Activated T-cell treated with anti-CD3 and anti-CD28 coated beads, Interleukin-2, amount 50 U/mL, for 72 hours (primary cell): ENCODE measurements at regions not wholly inside any gene's neighbourhood (a gene's known extent, or its start where the extent isn't known, plus 50 kb on each side); places are given as distances from the start of the nearest gene placed in this dataset.

Source experiments
- ATAC-seq, 2 donors: fragments of 150-1000 bp; cut with Tn5 transposase; replicated peaks in 1 of 2; 2 replicates each; pipeline ENCODE4 v1.10.0; 2021; ENCODE audit warnings: moderate library complexity in 2 of 2, mild to moderate bottlenecking in 1 of 2
- DNase-seq, 2 donors: peaks; one replicate each; pipeline ENCODE4 v3.0.0; 2021 to 2022; ENCODE audit warnings: mixed read lengths in 1 of 2
- H3K27ac Mint-ChIP-seq: one replicate; pipeline ENCODE4 v1.8.0; 2022; ENCODE audit warnings: mild to moderate bottlenecking, moderate library complexity, mixed read lengths
- H3K27me3 Mint-ChIP-seq: one replicate; pipeline ENCODE4 v1.8.0; 2022; ENCODE audit warnings: low read depth, mixed read lengths
- H3K36me3 Mint-ChIP-seq, 2 donors: one replicate each; pipeline ENCODE4 v1.8.0; 2022; ENCODE audit warnings: mixed read lengths in 2 of 2, mild to moderate bottlenecking in 1 of 2; ENCODE audit not compliant: insufficient read depth in 2 of 2
- H3K4me1 Mint-ChIP-seq: one replicate; pipeline ENCODE4 v1.8.0; 2022; ENCODE audit warnings: low read depth, mixed read lengths
- H3K4me3 Mint-ChIP-seq, 2 donors: one replicate each; pipeline ENCODE4 v1.8.0; 2022; ENCODE audit warnings: mild to moderate bottlenecking in 2 of 2, mixed read lengths in 2 of 2, moderate library complexity in 2 of 2
- H3K9me3 Mint-ChIP-seq, 2 donors: one replicate each; pipeline ENCODE4 v1.8.0; 2022; ENCODE audit warnings: mixed read lengths in 2 of 2

GRCh38 chr5:167616043-167616890 is 675.2 kb upstream of the WWC1 start:
- Mint-ChIP-seq H3K27me3 (no peaks in the 10 kb centered on the region), H3K9me3 (peaks cover 1 to 3% of the 10 kb centered on the region in 2 donors), H3K4me3 (no peak overlapping the region), H3K27ac (no peak overlapping the region), H3K4me1 (no peaks in the 10 kb centered on the region), H3K36me3 (no peaks in the 10 kb centered on the region)
- DNase-seq (no peak), ATAC-seq (no peak)

- Mint-ChIP-seq H3K4me1 (no peaks in the 10 kb centered on the region), H3K27ac (no peak overlapping the region), H3K9me3 (peaks cover 3 to 5% of the 10 kb centered on the region in 2 donors), H3K27me3 (no peaks in the 10 kb centered on the region), H3K36me3 (no peaks in the 10 kb centered on the region), H3K4me3 (no peak overlapping the region)
- ATAC-seq (no peak), DNase-seq (no peak)
These were observed 668.1 kb upstream of the WWC1 start for GRCh38 chr5:167623354-167623753.

DNA sequence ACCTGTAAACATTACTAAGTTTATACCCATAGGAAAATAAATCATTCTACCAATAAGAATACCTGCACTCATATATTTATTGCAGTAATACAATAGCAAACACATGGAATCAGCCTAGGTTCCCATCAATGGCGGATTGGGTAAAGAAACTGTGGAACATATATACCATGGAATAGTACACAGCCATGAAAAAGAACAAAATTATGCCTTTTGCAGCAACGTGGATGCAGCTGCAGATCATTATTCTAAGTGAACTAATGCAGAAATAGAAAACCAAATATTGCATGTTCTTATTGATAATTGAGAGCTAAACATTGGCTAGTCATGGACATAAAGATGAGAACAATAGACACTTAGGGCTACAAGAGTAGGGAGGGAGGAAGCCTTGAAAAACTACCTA is 667.4 kb upstream of the WWC1 start:
- H3K4me3 Mint-ChIP-seq: no peak overlapping the region
- no peaks in the 10 kb centered on the region for H3K27me3 Mint-ChIP-seq
- no peaks in the 10 kb centered on the region for H3K36me3 Mint-ChIP-seq
- H3K4me1 Mint-ChIP-seq: no peaks in the 10 kb centered on the region
- no peak overlapping the region for H3K27ac Mint-ChIP-seq
- peaks cover 3 to 4% of the 10 kb centered on the region in 2 donors for H3K9me3 Mint-ChIP-seq
- ATAC-seq (no peak), DNase-seq (no peak)

GRCh38 chr5:167626341-167627123 is 664.9 kb upstream of the WWC1 start:
- no peak for DNase-seq
- H3K27ac Mint-ChIP-seq: no peak overlapping the region
- H3K4me3 Mint-ChIP-seq: no peak overlapping the region
- no peaks in the 10 kb centered on the region for H3K27me3 Mint-ChIP-seq
- no peaks in the 10 kb centered on the region for H3K4me1 Mint-ChIP-seq
- peaks cover 2 to 4% of the 10 kb centered on the region in 2 donors for H3K9me3 Mint-ChIP-seq
- ATAC-seq: no peak
- no peaks in the 10 kb centered on the region for H3K36me3 Mint-ChIP-seq

DNA sequence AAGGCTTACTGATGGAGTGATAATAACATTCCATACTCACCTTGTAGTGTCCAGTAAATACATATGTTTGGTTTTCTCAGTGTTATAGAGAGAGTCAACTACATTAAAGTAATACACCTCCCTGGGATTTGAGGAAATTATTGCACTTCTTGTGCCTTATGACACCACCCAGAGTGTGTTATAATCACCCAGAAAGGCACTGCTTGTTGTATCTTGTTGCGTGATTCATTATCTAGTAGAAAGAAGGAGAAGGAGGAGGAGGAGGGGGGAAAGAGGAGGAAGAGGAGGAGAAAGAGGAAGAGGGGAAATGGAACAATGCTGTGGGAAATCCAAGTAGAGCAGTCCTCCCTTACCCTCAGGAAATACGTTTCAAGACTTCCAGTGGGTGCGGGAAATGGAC is 661.8 kb upstream of the WWC1 start:
- H3K4me1 Mint-ChIP-seq: no peaks in the 10 kb centered on the region
- H3K9me3 Mint-ChIP-seq: peaks cover 2 to 4% of the 10 kb centered on the region in 2 donors
- no peak overlapping the region for H3K4me3 Mint-ChIP-seq
- H3K27ac Mint-ChIP-seq: no peak overlapping the region
- DNase-seq (no peak), ATAC-seq (no peak)
- no peaks in the 10 kb centered on the region for H3K36me3 Mint-ChIP-seq
- no peaks in the 10 kb centered on the region for H3K27me3 Mint-ChIP-seq

DNA sequence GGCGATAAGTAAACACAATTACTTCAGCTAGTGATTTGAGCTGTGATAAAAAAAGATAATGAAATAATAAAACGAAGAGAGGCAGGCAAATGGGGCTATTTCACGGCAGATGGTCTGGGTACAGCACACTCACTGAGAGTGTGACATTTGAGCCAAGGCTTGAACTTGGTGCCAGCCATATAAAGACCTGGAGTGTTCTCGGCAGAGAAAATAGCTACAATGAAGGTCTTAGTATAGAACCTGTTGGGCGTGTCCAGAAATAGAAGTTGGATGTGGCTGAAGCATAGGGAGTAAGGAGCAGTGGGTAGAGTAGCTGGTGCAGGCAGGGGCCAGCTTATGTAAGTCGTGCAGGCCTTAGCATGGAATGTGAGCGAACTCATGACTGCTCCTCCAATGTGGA is 660.3 kb upstream of the WWC1 start:
- no peak for DNase-seq
- ATAC-seq: no peak
- no peaks in the 10 kb centered on the region for H3K4me1 Mint-ChIP-seq
- H3K9me3 Mint-ChIP-seq: peaks cover 2 to 4% of the 10 kb centered on the region in 2 donors
- H3K27ac Mint-ChIP-seq: no peak overlapping the region
- no peaks in the 10 kb centered on the region for H3K36me3 Mint-ChIP-seq
- no peak overlapping the region for H3K4me3 Mint-ChIP-seq
- H3K27me3 Mint-ChIP-seq: no peaks in the 10 kb centered on the region

GRCh38 chr5:167633114-167633513 is 658.3 kb upstream of the WWC1 start:
- Mint-ChIP-seq H3K27me3 (no peaks in the 10 kb centered on the region), H3K4me3 (no peak overlapping the region), H3K4me1 (no peaks in the 10 kb centered on the region), H3K9me3 (peaks cover 2% of the 10 kb centered on the region in 2 donors), H3K36me3 (no peaks in the 10 kb centered on the region), H3K27ac (no peak overlapping the region)
- DNase-seq (no peak), ATAC-seq (no peak)

GRCh38 chr5:167633931-167634341 is 657.5 kb upstream of the WWC1 start:
- ATAC-seq: no peak
- H3K36me3 Mint-ChIP-seq: no peaks in the 10 kb centered on the region
- H3K27ac Mint-ChIP-seq: no peak overlapping the region
- no peak overlapping the region for H3K4me3 Mint-ChIP-seq
- no peaks in the 10 kb centered on the region for H3K27me3 Mint-ChIP-seq
- peaks cover 0 to 2% of the 10 kb centered on the region in 2 donors for H3K9me3 Mint-ChIP-seq
- H3K4me1 Mint-ChIP-seq: no peaks in the 10 kb centered on the region
- DNase-seq: no peak

GRCh38 chr5:167634432-167634831 is 657.0 kb upstream of the WWC1 start:
- H3K27me3 Mint-ChIP-seq: no peaks in the 10 kb centered on the region
- H3K4me1 Mint-ChIP-seq: no peaks in the 10 kb centered on the region
- no peak for ATAC-seq

DNA sequence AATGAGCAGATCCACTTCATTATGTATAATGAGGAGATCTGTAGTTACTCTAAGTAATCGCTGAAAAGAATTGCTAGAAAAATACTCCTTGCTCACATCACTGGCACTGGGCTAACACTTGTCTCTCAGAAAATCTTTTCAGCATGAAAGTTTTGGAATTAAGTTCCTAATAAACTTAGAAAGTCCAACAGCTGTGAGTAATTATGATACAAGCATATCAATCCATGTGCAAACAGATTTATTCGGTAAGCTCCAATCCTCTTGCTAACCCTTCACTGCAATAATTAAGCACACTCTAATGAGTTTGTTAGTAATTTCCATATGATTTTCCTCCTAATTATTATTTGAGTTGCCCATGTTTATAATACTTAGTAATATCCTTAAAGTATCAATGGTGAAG is 652.6 kb upstream of the WWC1 start:
- no peak for DNase-seq
- no peaks in the 10 kb centered on the region for H3K4me1 Mint-ChIP-seq
- no peak for ATAC-seq
- H3K4me3 Mint-ChIP-seq: no peak overlapping the region
- H3K27me3 Mint-ChIP-seq: no peaks in the 10 kb centered on the region
- peaks cover 0 to 2% of the 10 kb centered on the region in 2 donors for H3K9me3 Mint-ChIP-seq
- H3K27ac Mint-ChIP-seq: no peak overlapping the region
- H3K36me3 Mint-ChIP-seq: no peaks in the 10 kb centered on the region

More at GRCh38 chr5:167634432-167634831, 657.0 kb upstream of the WWC1 start:
- Mint-ChIP-seq H3K36me3 (no peaks in the 10 kb centered on the region), H3K9me3 (peaks cover 0 to 2% of the 10 kb centered on the region in 2 donors), H3K27ac (no peak overlapping the region), H3K4me3 (no peak overlapping the region)
- no peak for DNase-seq

GRCh38 chr5:167639273-167639672 is 652.2 kb upstream of the WWC1 start:
- H3K9me3 Mint-ChIP-seq: peaks cover 0 to 2% of the 10 kb centered on the region in 2 donors
- no peaks in the 10 kb centered on the region for H3K36me3 Mint-ChIP-seq
- H3K4me1 Mint-ChIP-seq: no peaks in the 10 kb centered on the region
- no peak overlapping the region for H3K27ac Mint-ChIP-seq
- H3K27me3 Mint-ChIP-seq: no peaks in the 10 kb centered on the region
- no peak for DNase-seq
- H3K4me3 Mint-ChIP-seq: no peak overlapping the region
- no peak for ATAC-seq

DNA sequence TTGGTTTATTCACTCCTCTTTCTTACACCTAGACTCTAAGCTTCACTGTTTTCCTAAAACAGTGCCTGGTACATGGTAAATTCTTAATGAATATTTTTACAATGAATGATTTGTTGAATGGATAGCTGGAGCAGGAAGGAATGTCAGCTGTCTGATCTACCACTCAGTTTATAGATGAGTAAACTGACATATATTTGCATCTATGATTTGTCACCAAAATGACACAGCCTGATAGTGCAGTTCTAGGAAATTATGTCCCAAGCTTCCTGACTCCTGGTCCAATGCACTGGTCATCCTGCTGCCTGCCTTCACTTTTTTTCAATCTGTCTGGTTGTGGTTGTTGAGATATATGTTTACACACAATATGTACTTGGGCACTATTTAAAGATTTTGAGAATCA is 651.7 kb upstream of the WWC1 start:
- no peaks in the 10 kb centered on the region for H3K36me3 Mint-ChIP-seq
- H3K27ac Mint-ChIP-seq: no peak overlapping the region
- ATAC-seq (no peak), DNase-seq (no peak)
- no peaks in the 10 kb centered on the region for H3K27me3 Mint-ChIP-seq
- H3K4me1 Mint-ChIP-seq: no peaks in the 10 kb centered on the region
- peaks cover 0 to 2% of the 10 kb centered on the region in 2 donors for H3K9me3 Mint-ChIP-seq
- no peak overlapping the region for H3K4me3 Mint-ChIP-seq

DNA sequence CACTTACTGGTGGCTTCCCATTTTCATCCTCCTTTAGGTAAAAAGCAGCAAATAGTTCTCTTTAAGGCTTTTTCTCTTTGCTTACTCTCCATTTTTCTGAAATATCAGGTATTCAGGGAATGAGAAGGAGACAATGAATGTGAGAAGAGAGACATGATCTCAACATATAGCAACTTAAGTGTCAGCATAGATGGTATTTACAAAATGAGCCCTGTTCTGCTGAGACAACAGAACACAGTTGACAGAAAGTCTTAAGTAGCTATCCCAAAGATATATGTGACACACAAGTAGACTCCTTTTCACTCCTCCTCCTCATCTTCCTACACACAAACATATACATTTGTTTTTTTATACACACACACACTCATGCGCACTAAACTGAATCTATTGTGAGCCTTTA is 649.3 kb upstream of the WWC1 start:
- ATAC-seq (no peak), DNase-seq (no peak)
- Mint-ChIP-seq H3K27me3 (no peaks in the 10 kb centered on the region), H3K27ac (no peak overlapping the region), H3K36me3 (no peaks in the 10 kb centered on the region), H3K9me3 (peaks cover 0 to 2% of the 10 kb centered on the region in 2 donors), H3K4me3 (no peak overlapping the region), H3K4me1 (no peaks in the 10 kb centered on the region)
